Activated B cell treated with CpG ODN at 0.5 μM for 24 hours (primary cell): ENCODE measurements at regions not wholly inside any gene's neighbourhood (a gene's known extent, or its start where the extent isn't known, plus 50 kb on each side); places are given as distances from the start of the nearest gene placed in this dataset.

Source experiments
- ATAC-seq: fragments of 200-7000 bp; cut with Tn5 transposase; one replicate; pipeline ENCODE4 v1.10.0; 2021; ENCODE audit warnings: low read depth, mild to moderate bottlenecking, moderate library complexity
- CTCF ChIA-PET: fragments of 350-600 bp; sonication (Branson Sonifier 250); formaldehyde crosslinking; loops from one replicate; lab custom pipeline; 2021; ENCODE audit warnings: antibody characterized with exemption; lab: Charles Lee
- POLR2A ChIA-PET: fragments of 350-600 bp; sonication (Branson Sonifier 250); formaldehyde crosslinking; loops from one replicate; lab custom pipeline; 2021; ENCODE audit warnings: antibody characterized with exemption; lab: Charles Lee
- DNase-seq: peaks from one replicate; pipeline ENCODE4 v3.0.0; 2022
- H3K27ac Mint-ChIP-seq: one replicate; pipeline ENCODE4 v1.8.0; 2020; ENCODE audit warnings: mixed read lengths
- H3K27me3 Mint-ChIP-seq: one replicate; pipeline ENCODE4 v1.8.0; 2021; ENCODE audit warnings: mixed read lengths
- H3K36me3 Mint-ChIP-seq: one replicate; pipeline ENCODE4 v1.8.0; 2021; ENCODE audit warnings: low read depth, mixed read lengths
- H3K4me1 Mint-ChIP-seq: one replicate; pipeline ENCODE4 v1.8.0; 2021; ENCODE audit warnings: mixed read lengths
- H3K4me3 Mint-ChIP-seq: one replicate; pipeline ENCODE4 v1.8.0; 2020; ENCODE audit warnings: mild to moderate bottlenecking, mixed read lengths
- H3K9me3 Mint-ChIP-seq: one replicate; pipeline ENCODE4 v1.8.0; 2020; ENCODE audit warnings: mixed read lengths
- intact Hi-C: fragments of 100-400 bp; cut with micrococcal nuclease; formaldehyde crosslinking; loops from one replicate; pipeline ENCODE4 v1.15.1; 2024
- TF ChIP-seq, protein P1 (sequence below): fragments of 200-600 bp; IDR thresholded peaks from one replicate; pipeline ENCODE4 v1.8.0; 2022; ENCODE audit warnings: antibody characterized with exemption, mild to moderate bottlenecking

DNA sequence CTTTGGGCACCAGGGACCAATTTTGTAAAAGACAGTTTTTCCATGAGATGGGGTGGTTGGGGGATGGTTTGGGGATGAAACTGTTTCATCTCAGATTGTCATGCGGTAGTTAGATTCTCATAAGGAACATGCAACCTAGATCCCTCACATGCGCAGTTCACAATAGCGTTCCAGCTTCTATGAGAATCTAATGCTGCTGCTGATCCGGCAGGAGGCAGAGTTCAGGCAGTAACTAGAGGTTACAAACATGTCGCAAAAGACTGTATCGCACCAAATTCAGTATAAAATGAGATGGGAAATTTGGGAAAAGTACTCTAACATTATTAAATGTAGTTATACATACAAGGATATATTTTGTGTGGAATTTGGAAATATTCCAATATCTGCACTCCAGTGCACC, 213.2 kb upstream of the LRFN5 start:
- Mint-ChIP-seq H3K4me1 (no peaks in the 10 kb centered on the region), H3K36me3 (no peaks in the 10 kb centered on the region), H3K27me3 (no peaks in the 10 kb centered on the region), H3K27ac (no peak overlapping the region), H3K4me3 (no peak overlapping the region), H3K9me3 (peaks cover 2% of the 10 kb centered on the region)
- ChIA-PET POLR2A (no interaction called here), CTCF (no interaction called here)
- no peak for ATAC-seq
- DNase-seq, result no peak
- intact Hi-C loops, result no loop called here
- TF ChIP-seq, protein P1, sequence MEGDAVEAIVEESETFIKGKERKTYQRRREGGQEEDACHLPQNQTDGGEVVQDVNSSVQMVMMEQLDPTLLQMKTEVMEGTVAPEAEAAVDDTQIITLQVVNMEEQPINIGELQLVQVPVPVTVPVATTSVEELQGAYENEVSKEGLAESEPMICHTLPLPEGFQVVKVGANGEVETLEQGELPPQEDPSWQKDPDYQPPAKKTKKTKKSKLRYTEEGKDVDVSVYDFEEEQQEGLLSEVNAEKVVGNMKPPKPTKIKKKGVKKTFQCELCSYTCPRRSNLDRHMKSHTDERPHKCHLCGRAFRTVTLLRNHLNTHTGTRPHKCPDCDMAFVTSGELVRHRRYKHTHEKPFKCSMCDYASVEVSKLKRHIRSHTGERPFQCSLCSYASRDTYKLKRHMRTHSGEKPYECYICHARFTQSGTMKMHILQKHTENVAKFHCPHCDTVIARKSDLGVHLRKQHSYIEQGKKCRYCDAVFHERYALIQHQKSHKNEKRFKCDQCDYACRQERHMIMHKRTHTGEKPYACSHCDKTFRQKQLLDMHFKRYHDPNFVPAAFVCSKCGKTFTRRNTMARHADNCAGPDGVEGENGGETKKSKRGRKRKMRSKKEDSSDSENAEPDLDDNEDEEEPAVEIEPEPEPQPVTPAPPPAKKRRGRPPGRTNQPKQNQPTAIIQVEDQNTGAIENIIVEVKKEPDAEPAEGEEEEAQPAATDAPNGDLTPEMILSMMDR, result no peak

DNA sequence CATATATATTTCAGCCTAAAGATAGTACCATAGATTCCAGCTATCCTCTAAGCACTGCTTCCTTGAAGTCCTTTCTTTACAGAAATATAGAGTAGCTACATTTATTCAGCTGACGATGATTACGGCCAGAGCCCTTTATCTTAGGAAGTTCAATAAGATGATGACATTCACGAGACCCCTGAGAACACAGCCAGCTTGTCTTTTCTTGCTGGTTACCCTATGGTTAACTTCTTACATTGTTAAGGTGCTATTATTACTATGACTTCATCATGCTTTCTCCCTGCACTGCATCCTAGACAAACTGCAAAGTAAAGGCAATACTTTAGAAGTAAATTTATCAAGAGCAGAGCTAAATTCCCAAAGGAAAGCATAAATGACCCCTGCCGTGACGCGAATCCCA, 214.4 kb upstream of the LRFN5 start:
- H3K27me3 Mint-ChIP-seq, result no peaks in the 10 kb centered on the region
- ATAC-seq (no peak), DNase-seq (no peak)
- intact Hi-C loops, result no loop called here
- H3K36me3 Mint-ChIP-seq, result no peaks in the 10 kb centered on the region
- peaks cover 2% of the 10 kb centered on the region for H3K9me3 Mint-ChIP-seq
- H3K4me1 Mint-ChIP-seq, result no peaks in the 10 kb centered on the region
- TF ChIP-seq, protein P1, result no peak
- ChIA-PET CTCF (no interaction called here), POLR2A (no interaction called here)
- H3K27ac Mint-ChIP-seq, result no peak overlapping the region
- no peak overlapping the region for H3K4me3 Mint-ChIP-seq

DNA sequence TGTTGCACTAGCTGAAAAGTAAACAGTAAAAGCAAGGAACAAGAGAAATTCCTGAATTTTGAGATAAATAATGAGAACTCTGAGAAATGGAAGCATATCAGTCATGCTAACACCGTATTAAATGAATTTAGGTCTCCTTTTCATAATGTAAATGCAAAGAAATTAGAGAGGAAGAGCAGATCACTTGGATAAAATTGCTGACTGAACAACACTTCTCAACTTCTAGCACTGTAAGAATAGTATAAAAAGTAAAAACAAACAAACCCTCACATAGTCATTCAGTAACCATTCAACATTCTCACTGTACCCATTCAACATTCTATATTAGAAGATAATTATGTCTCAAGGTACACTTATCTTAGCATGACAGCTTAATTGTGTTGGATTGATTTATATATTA, 217.3 kb upstream of the LRFN5 start:
- intact Hi-C loops, result no loop called here
- no peaks in the 10 kb centered on the region for H3K36me3 Mint-ChIP-seq
- no peak overlapping the region for H3K27ac Mint-ChIP-seq
- no peak for DNase-seq
- peaks cover 3% of the 10 kb centered on the region for H3K9me3 Mint-ChIP-seq
- TF ChIP-seq, protein P1, result no peak
- no peaks in the 10 kb centered on the region for H3K27me3 Mint-ChIP-seq
- no peak overlapping the region for H3K4me3 Mint-ChIP-seq
- ChIA-PET CTCF (no interaction called here), POLR2A (no interaction called here)
- H3K4me1 Mint-ChIP-seq, result no peaks in the 10 kb centered on the region
- ATAC-seq, result no peak

DNA sequence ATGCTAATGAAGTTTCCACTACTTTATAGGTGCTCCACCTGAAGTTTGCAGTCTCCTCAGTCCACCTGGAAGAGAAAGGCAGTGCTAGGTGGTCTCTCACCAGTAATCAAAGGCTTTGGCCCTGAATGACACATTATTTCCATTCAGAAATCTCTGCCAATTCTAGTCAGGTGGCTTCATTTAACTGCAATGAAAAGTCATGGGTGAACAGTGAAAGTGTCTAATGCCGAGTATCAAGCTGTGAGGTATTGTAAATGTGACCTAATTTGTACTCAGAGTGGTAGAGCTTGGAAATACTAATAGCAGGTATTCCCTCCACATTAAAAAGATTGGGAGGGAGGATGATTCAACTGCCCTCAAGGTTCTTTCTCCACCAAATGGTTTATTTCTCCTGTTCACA, 220.9 kb upstream of the LRFN5 start:
- ChIA-PET CTCF (no interaction called here), POLR2A (no interaction called here)
- DNase-seq, result no peak
- intact Hi-C loops, result no loop called here
- peaks cover 3% of the 10 kb centered on the region for H3K9me3 Mint-ChIP-seq
- H3K4me1 Mint-ChIP-seq, result no peaks in the 10 kb centered on the region
- no peak for ATAC-seq
- TF ChIP-seq, protein P1, result no peak
- H3K4me3 Mint-ChIP-seq, result no peak overlapping the region
- no peak overlapping the region for H3K27ac Mint-ChIP-seq
- no peaks in the 10 kb centered on the region for H3K27me3 Mint-ChIP-seq
- no peaks in the 10 kb centered on the region for H3K36me3 Mint-ChIP-seq

GRCh38 chr14:41380017-41380416, 226.7 kb upstream of the LRFN5 start:
- ATAC-seq (no peak), DNase-seq (no peak)
- TF ChIP-seq, protein P1, result no peak
- Mint-ChIP-seq H3K36me3 (no peaks in the 10 kb centered on the region), H3K4me1 (no peaks in the 10 kb centered on the region), H3K4me3 (no peak overlapping the region), H3K27me3 (no peaks in the 10 kb centered on the region), H3K27ac (no peak overlapping the region), H3K9me3 (peaks cover under 1% of the 10 kb centered on the region)
- POLR2A ChIA-PET, result no interaction called here
- intact Hi-C loops, result no loop called here
- CTCF ChIA-PET, result no interaction called here
